ENCODE measurements at regions not wholly inside any gene's neighbourhood (a gene's known extent, or its start where the extent isn't known, plus 50 kb on each side); places are given as distances from the start of the nearest gene placed in this dataset.

GRCh38 chr4:123105026-123105420, 182.6 kb upstream of the NUDT6 start:
- Histone ChIP-seq H3K27me3 (replicated peaks; ENCODE audit: insufficient read depth) (no peaks in the 10 kb centered on the region), H3K4me3 (no peak overlapping the region), H3K4me1 (replicated peaks) (peaks cover under 1% of the 10 kb centered on the region), H3K9me3 (no peaks in the 10 kb centered on the region), H3K36me3 (no peaks in the 10 kb centered on the region), H3K27ac (no peak overlapping the region)
- DNase-seq (ENCODE audit: low spot score), result no peak
- intact Hi-C loops (cut with DNase I), result loop anchor here (5.0 to 10.0 kb wide), 4 partner anchors 290 to 1160 kb away; partner anchors contain the start of gene SPRY1
- WGBS, result 95% methylated on average over 5 of the region's 5 CpGs
- TF ChIP-seq POLR2AphosphoS5 (IDR thresholded peaks at IDR 0.05) (no peak), CTCF (IDR thresholded peaks at IDR 0.05) (no peak), POLR2A (IDR thresholded peaks at IDR 0.05) (no peak)

GRCh38 chr4:123106747-123107146, 184.3 kb upstream of the NUDT6 start:
- intact Hi-C loops (cut with DNase I), result loop anchor here (5.0 to 10.0 kb wide), 4 partner anchors 288 to 1158 kb away; partner anchors contain the start of gene SPRY1
- Histone ChIP-seq H3K27me3 (replicated peaks; ENCODE audit: insufficient read depth) (no peaks in the 10 kb centered on the region), H3K4me1 (replicated peaks) (peaks cover 2% of the 10 kb centered on the region), H3K36me3 (no peaks in the 10 kb centered on the region), H3K9me3 (no peaks in the 10 kb centered on the region), H3K4me3 (no peak overlapping the region), H3K27ac (no peak overlapping the region)
- no peak for DNase-seq (ENCODE audit: low spot score)
- TF ChIP-seq POLR2A (IDR thresholded peaks at IDR 0.05), result no peak
- TF ChIP-seq CTCF (IDR thresholded peaks at IDR 0.05), result no peak
- TF ChIP-seq POLR2AphosphoS5 (IDR thresholded peaks at IDR 0.05), result no peak
- WGBS, result 95% methylated on average over 8 of the region's 8 CpGs

GRCh38 chr4:123107444-123108252, 185.3 kb upstream of the NUDT6 start:
- no peak for TF ChIP-seq CTCF (IDR thresholded peaks at IDR 0.05)
- TF ChIP-seq POLR2AphosphoS5 (IDR thresholded peaks at IDR 0.05), result no peak
- TF ChIP-seq POLR2A (IDR thresholded peaks at IDR 0.05), result no peak
- intact Hi-C loops (cut with DNase I), result loop anchor here (5.0 to 10.0 kb wide), 4 partner anchors 287 to 1157 kb away; partner anchors contain the start of gene SPRY1
- Histone ChIP-seq H3K4me3 (no peak overlapping the region), H3K36me3 (no peaks in the 10 kb centered on the region), H3K4me1 (replicated peaks) (peaks cover 3% of the 10 kb centered on the region), H3K27ac (no peak overlapping the region), H3K9me3 (no peaks in the 10 kb centered on the region), H3K27me3 (replicated peaks; ENCODE audit: insufficient read depth) (no peaks in the 10 kb centered on the region)
- 92% methylated on average over 16 of the region's 16 CpGs for WGBS
- no peak for DNase-seq (ENCODE audit: low spot score)

GRCh38 chr4:123109139-123109538, 186.7 kb upstream of the NUDT6 start:
- intact Hi-C loops (cut with DNase I), result loop anchor here (5.0 to 10.0 kb wide), 4 partner anchors 286 to 1156 kb away; partner anchors contain the start of gene SPRY1

More at GRCh38 chr4:123109139-123109538, 186.7 kb upstream of the NUDT6 start:
- WGBS, result 93% methylated on average over 2 of the region's 2 CpGs
- Histone ChIP-seq H3K27me3 (replicated peaks; ENCODE audit: insufficient read depth) (no peaks in the 10 kb centered on the region), H3K4me1 (replicated peaks) (peaks cover 4% of the 10 kb centered on the region), H3K36me3 (no peaks in the 10 kb centered on the region), H3K4me3 (no peak overlapping the region), H3K9me3 (no peaks in the 10 kb centered on the region), H3K27ac (no peak overlapping the region)
- no peak for DNase-seq (ENCODE audit: low spot score)
- TF ChIP-seq CTCF (IDR thresholded peaks at IDR 0.05), result no peak
- no peak for TF ChIP-seq POLR2A (IDR thresholded peaks at IDR 0.05)
- TF ChIP-seq POLR2AphosphoS5 (IDR thresholded peaks at IDR 0.05), result no peak
